CD14-positive monocyte (primary cell): ENCODE measurements at regions not wholly inside any gene's neighbourhood (a gene's known extent, or its start where the extent isn't known, plus 50 kb on each side); places are given as distances from the start of the nearest gene placed in this dataset.

ENCODE experiments used
- DNase-seq, 3 donors: peaks; one replicate each; pipeline ENCODE4 v3.0.0-alpha.2; 2011 to 2022
- H2AFZ ChIP-seq: 2 replicates; pipeline ENCODE4 v1.6.0; 2012; ENCODE audit warnings: mild to moderate bottlenecking, low read depth, low read length, inconsistent platforms; ENCODE audit not compliant: insufficient read depth, poor library complexity, severe bottlenecking
- H3K27ac ChIP-seq, 2 donors: 1 replicate in 1 of 2; 2 replicates in 1 of 2; pipeline ENCODE4 v1.5.1; 2012 to 2013; ENCODE audit warnings: low read length in 2 of 2, control low read depth in 1 of 2, inconsistent platforms in 1 of 2, low read depth in 1 of 2, mild to moderate bottlenecking in 1 of 2
- H3K27me3 ChIP-seq, 2 donors: one replicate each; pipeline versions ENCODE4 v1.6.0 to v1.6.1; 2011 to 2013; ENCODE audit warnings: low read length in 2 of 2; ENCODE audit not compliant: control insufficient read depth in 2 of 2, insufficient read depth in 2 of 2
- H3K36me3 ChIP-seq, 2 donors: replicated peaks in 1 of 2; 1 replicate in 1 of 2; 2 replicates in 1 of 2; pipeline versions ENCODE4 v1.5.1 to v1.6.1; 2012 to 2013; ENCODE audit warnings: low read length in 2 of 2, control low read depth in 1 of 2, inconsistent platforms in 1 of 2, mild to moderate bottlenecking in 1 of 2; ENCODE audit not compliant: insufficient read depth in 2 of 2, control insufficient read depth in 1 of 2
- H3K4me1 ChIP-seq, 2 donors: 1 replicate in 1 of 2; 2 replicates in 1 of 2; pipeline versions ENCODE4 v1.5.1 to v1.6.1; 2012 to 2013; ENCODE audit warnings: low read length in 2 of 2, control low read depth in 1 of 2, inconsistent platforms in 1 of 2, mild to moderate bottlenecking in 1 of 2, moderate library complexity in 1 of 2; ENCODE audit not compliant: insufficient read depth in 2 of 2, control insufficient read depth in 1 of 2
- H3K4me2 ChIP-seq: replicated peaks from 2 replicates; pipeline ENCODE3; 2012; ENCODE audit warnings: low read length, moderate library complexity, mild to moderate bottlenecking; ENCODE audit not compliant: poor library complexity, severe bottlenecking; ENCODE audit errors: extremely low read depth
- H3K4me3 ChIP-seq, 3 experiments: fragments of 200-600 bp in 1 of 3; sonication (generic) in 1 of 3; replicated peaks in 1 of 3; 1 replicate in 2 of 3; 2 replicates in 1 of 3; pipeline ENCODE4 v1.5.1; 2011 to 2013; ENCODE audit warnings: low read length in 3 of 3, mild to moderate bottlenecking in 3 of 3, control low read depth in 2 of 3, low read depth in 2 of 3, inconsistent platforms in 1 of 3, moderate library complexity in 1 of 3
- H3K79me2 ChIP-seq: 2 replicates; pipeline ENCODE4 v1.6.0; 2012; ENCODE audit warnings: mild to moderate bottlenecking, control low read depth, inconsistent platforms, low read length, moderate library complexity; ENCODE audit not compliant: insufficient read depth
- H3K9ac ChIP-seq: 2 replicates; pipeline ENCODE4 v1.6.0; 2017; ENCODE audit warnings: low read length, mild to moderate bottlenecking; ENCODE audit not compliant: insufficient read depth, poor library complexity, severe bottlenecking
- H3K9me3 ChIP-seq, 2 donors: replicated peaks in 1 of 2; 1 replicate in 1 of 2; 2 replicates in 1 of 2; pipeline versions ENCODE4 v1.5.1 to v1.6.1; 2012 to 2013; ENCODE audit warnings: low read length in 2 of 2, control low read depth in 1 of 2; ENCODE audit not compliant: control insufficient read depth in 1 of 2, insufficient read depth in 1 of 2
- H4K20me1 ChIP-seq: 2 replicates; pipeline ENCODE4 v1.6.0; 2012; ENCODE audit warnings: mild to moderate bottlenecking, low read length, control low read depth, moderate library complexity; ENCODE audit not compliant: insufficient read depth
- H3K27ac Mint-ChIP-seq, 7 donors: one replicate each; pipeline ENCODE4 v1.8.0; 2020; ENCODE audit warnings: mild to moderate bottlenecking in 7 of 7, mixed read lengths in 7 of 7, moderate library complexity in 6 of 7, inconsistent platforms in 2 of 7
- H3K27me3 Mint-ChIP-seq, 3 donors: one replicate each; pipeline ENCODE4 v1.8.0; 2021 to 2022; ENCODE audit warnings: low read depth in 3 of 3, mild to moderate bottlenecking in 3 of 3, mixed read lengths in 3 of 3, moderate library complexity in 3 of 3, inconsistent platforms in 1 of 3
- H3K36me3 Mint-ChIP-seq, 2 donors: one replicate each; pipeline ENCODE4 v1.8.0; 2020; ENCODE audit warnings: mixed read lengths in 2 of 2, inconsistent platforms in 1 of 2, mild to moderate bottlenecking in 1 of 2
- H3K4me1 Mint-ChIP-seq: one replicate; pipeline ENCODE4 v1.8.0; 2020; ENCODE audit warnings: mild to moderate bottlenecking, mixed read lengths
- H3K4me3 Mint-ChIP-seq, 2 donors: one replicate each; pipeline ENCODE4 v1.8.0; 2020; ENCODE audit warnings: mild to moderate bottlenecking in 2 of 2, mixed read lengths in 2 of 2, moderate library complexity in 1 of 2
- H3K9me3 Mint-ChIP-seq, 7 donors: one replicate each; pipeline ENCODE4 v1.8.0; 2020 to 2022; ENCODE audit warnings: mixed read lengths in 7 of 7, mild to moderate bottlenecking in 6 of 7, moderate library complexity in 6 of 7, inconsistent platforms in 2 of 7
- WGBS: methylation state at CpG from one replicate; pipeline ENCODE4 v1.1.5; 2013; ENCODE audit warnings: missing lambda C conversion rate; ENCODE audit not compliant: insufficient coverage; 5-methylcytosine and 5-hydroxymethylcytosine counted together
- intact Hi-C, 2 donors: fragments of 100-400 bp; cut with micrococcal nuclease; formaldehyde crosslinking; loops; one replicate each; pipeline versions ENCODE4 v1.15.0 to v1.15.1; 2023
- TF ChIP-seq, protein P1 (sequence below): fragments of 200-600 bp; IDR thresholded peaks from one replicate; pipeline ENCODE4 v1.8.0; 2022; ENCODE audit warnings: antibody characterized with exemption, mild to moderate bottlenecking

DNA sequence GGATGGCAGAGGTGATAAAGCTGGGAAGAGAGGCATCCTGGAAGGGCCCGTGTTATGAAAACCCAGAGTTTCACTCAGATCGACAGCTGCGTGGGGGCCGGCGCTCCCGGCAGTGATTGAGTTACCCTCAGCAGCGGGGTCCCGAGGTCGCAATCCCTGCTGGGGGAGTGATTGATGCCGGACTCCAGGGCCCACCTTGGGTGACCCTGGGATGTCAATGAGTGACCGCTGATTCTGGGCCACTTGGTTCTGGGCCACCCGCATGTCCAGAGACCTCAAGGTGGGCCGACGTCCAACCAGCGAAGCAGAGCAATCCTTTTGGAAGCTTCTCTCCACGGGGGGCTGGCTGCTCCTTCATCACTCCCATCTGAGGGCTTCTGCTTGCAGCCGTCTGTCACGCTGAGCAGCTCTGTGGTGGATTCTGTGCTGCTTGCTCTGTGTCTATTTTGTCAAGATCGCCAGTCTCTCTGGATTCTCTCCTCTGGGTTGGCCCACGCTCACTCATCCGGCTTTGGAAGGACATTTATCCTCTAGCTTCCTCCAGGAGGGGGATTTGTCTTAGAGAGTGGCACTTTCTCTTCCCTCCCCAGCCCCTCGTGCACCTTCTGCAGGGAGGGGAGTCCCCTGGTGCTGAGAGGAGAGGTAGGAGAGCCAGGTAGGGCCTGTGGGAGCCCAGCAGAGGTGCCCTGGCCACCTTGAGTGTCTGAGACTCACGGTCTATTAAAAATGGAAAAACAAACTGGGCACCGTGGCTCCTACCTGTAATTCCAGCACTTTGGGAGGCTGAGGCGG is 110.9 kb upstream of the C1orf174 start:
- no peak overlapping the region for H2AFZ ChIP-seq
- intact Hi-C loops: no loop called here
- H3K27me3 Mint-ChIP-seq: peaks cover 4 to 20% (median 5%) of the 10 kb centered on the region in 3 donors
- no peak overlapping the region for H3K4me3 Mint-ChIP-seq
- H4K20me1 ChIP-seq: no peaks in the 10 kb centered on the region
- no peak overlapping the region for H3K27ac ChIP-seq
- no peaks in the 10 kb centered on the region for H3K79me2 ChIP-seq
- no peaks in the 10 kb centered on the region for H3K36me3 ChIP-seq
- no peak overlapping the region for H3K4me3 ChIP-seq
- no peak overlapping the region for H3K27ac Mint-ChIP-seq
- H3K4me2 ChIP-seq: no peak overlapping the region
- no peaks in the 10 kb centered on the region for H3K4me1 Mint-ChIP-seq
- H3K9me3 Mint-ChIP-seq: peaks cover 15 to 52% (median 43%) of the 10 kb centered on the region in 7 donors
- H3K9me3 ChIP-seq: peaks cover 47 to 50% of the 10 kb centered on the region in 2 donors
- peaks cover 0 to 8% of the 10 kb centered on the region in 2 donors for H3K36me3 Mint-ChIP-seq
- 89% methylated on average over 19 of the region's 25 CpGs for WGBS
- no peaks in the 10 kb centered on the region for H3K27me3 ChIP-seq
- H3K9ac ChIP-seq: no peak overlapping the region
- TF ChIP-seq, protein P1, sequence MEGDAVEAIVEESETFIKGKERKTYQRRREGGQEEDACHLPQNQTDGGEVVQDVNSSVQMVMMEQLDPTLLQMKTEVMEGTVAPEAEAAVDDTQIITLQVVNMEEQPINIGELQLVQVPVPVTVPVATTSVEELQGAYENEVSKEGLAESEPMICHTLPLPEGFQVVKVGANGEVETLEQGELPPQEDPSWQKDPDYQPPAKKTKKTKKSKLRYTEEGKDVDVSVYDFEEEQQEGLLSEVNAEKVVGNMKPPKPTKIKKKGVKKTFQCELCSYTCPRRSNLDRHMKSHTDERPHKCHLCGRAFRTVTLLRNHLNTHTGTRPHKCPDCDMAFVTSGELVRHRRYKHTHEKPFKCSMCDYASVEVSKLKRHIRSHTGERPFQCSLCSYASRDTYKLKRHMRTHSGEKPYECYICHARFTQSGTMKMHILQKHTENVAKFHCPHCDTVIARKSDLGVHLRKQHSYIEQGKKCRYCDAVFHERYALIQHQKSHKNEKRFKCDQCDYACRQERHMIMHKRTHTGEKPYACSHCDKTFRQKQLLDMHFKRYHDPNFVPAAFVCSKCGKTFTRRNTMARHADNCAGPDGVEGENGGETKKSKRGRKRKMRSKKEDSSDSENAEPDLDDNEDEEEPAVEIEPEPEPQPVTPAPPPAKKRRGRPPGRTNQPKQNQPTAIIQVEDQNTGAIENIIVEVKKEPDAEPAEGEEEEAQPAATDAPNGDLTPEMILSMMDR: no peak
- DNase-seq: no peak
- H3K4me1 ChIP-seq: no peaks in the 10 kb centered on the region

DNA sequence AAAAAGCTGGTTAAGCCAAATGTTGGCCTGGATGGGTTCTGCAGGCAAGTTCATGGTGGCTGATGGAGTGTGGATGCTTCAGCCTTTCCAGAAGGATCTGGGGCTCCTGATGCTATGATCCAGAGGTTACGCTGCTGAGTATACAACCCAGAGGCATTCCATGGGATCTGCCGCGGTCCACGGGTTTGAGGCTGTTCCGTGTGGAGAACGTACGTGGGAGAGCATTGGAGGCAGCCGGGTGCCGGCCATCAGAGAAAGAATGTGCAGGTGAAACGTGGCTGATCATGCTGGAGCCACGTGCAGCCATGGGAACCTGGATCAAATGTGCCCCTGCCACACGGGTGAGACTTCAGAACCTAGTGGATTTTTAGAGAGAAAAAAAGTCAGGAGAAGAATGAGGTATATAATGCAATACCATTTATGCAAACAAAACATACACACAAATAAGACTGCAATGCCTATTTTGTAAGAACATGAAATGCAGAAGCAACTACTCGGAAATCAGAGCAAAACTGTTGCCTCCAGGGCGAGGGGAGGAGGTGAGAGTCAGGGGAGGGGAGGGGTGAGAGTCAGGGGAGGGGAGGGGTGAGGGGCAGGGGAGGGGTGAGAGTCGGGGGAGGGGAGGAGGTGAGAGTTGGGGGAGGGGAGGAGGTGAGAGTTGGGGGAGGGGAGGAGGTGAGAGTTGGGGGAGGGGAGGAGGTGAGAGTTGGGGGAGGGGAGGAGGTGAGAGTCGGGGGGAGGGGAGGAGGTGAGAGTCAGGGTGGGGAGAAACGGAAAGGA is 116.5 kb upstream of the C1orf174 start:
- no peaks in the 10 kb centered on the region for H3K36me3 Mint-ChIP-seq
- no peak overlapping the region for H3K4me3 ChIP-seq
- H4K20me1 ChIP-seq: no peaks in the 10 kb centered on the region
- H3K79me2 ChIP-seq: no peaks in the 10 kb centered on the region
- no peaks in the 10 kb centered on the region for H3K4me1 ChIP-seq
- H2AFZ ChIP-seq: no peak overlapping the region
- H3K4me3 Mint-ChIP-seq: no peak overlapping the region
- intact Hi-C loops: no loop called here
- TF ChIP-seq, protein P1: no peak
- H3K4me1 Mint-ChIP-seq: no peaks in the 10 kb centered on the region
- no peaks in the 10 kb centered on the region for H3K36me3 ChIP-seq
- H3K9me3 ChIP-seq: no peaks in the 10 kb centered on the region
- no peak overlapping the region for H3K27ac Mint-ChIP-seq
- no peak overlapping the region for H3K9ac ChIP-seq
- H3K9me3 Mint-ChIP-seq: peaks cover 0 to 7% (median 0%) of the 10 kb centered on the region in 7 donors
- H3K27me3 ChIP-seq: no peaks in the 10 kb centered on the region
- peaks cover 4 to 8% (median 4%) of the 10 kb centered on the region in 3 donors for H3K27me3 Mint-ChIP-seq
- H3K27ac ChIP-seq: no peak overlapping the region
- DNase-seq: no peak
- no peak overlapping the region for H3K4me2 ChIP-seq
- WGBS: 98% methylated on average over 11 of the region's 17 CpGs
